ENCODE measurements at regions not wholly inside any gene's neighbourhood (a gene's known extent, or its start where the extent isn't known, plus 50 kb on each side); places are given as distances from the start of the nearest gene placed in this dataset.

DNA sequence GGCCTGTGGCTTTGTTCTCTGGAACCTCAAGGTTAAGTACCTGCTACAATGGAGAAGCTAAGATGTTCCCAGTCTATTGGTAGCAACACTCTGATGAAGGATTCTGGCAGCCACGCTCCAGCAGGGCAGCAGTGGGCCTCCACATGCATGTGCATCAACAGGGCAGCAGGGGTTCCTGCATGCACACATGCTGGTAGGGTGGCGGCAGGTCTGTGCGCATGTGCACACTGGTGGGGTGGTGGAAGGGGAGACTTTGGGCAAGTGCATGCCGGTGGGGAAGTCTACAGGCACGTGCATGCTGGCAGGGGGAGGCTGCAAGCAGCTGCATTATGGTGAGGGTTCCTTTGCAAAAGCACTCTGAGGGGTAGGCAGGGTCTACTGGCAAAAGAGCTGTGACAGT lies 160.7 kb downstream of the NKX6-1 start:
- Histone ChIP-seq H4K20me1 (replicated peaks; ENCODE audit: insufficient read depth) (no peaks in the 10 kb centered on the region), H3F3A (replicated peaks; ENCODE audit: low read depth) (no peaks in the 10 kb centered on the region), H3K79me2 (replicated peaks; ENCODE audit: insufficient read depth) (no peaks in the 10 kb centered on the region), H3K4me2 (0 out of 2 replicates have a peak overlapping the region, but pooled peaks have one; percentile 7), H3K4me1 (ENCODE audit: insufficient read depth) (peaks cover 16% of the 10 kb centered on the region), H3K27me3 (ENCODE audit: insufficient read depth) (peaks cover 14% of the 10 kb centered on the region; the same call in 1 of the 2 replicates), H3K36me3 (ENCODE audit: insufficient read depth) (peaks cover 4% of the 10 kb centered on the region; the same call in 1 of the 2 replicates), H3K4me3 (no peak overlapping the region), H3K27ac (ENCODE audit: low read depth) (no peak overlapping the region), H2AFZ (no peak overlapping the region), H3K9me2 (ENCODE audit: insufficient read depth) (no peaks in the 10 kb centered on the region)
- ATAC-seq = no peak
- Mint-ChIP-seq H3K36me3 (ENCODE audit: low read depth) (peaks cover 48% of the 10 kb centered on the region), H3K27ac (no peak overlapping the region), H3K4me1 (peaks cover 28% of the 10 kb centered on the region), H3K9me3 (peaks cover 60% of the 10 kb centered on the region), H3K4me3 (no peak overlapping the region), H3K27me3 (ENCODE audit: insufficient read depth, low read depth, poor library complexity) (peaks cover 14% of the 10 kb centered on the region)
- TF ChIP-seq EZH2phosphoT487 (IDR thresholded peaks at IDR 0.05; ENCODE audit: unreplicated experiment) = no peak
- no peak for TF ChIP-seq STAT1 (IDR thresholded peaks at IDR 0.05; ENCODE audit: unreplicated experiment)
- DNase-seq (ENCODE audit: low spot score) = no peak

DNA sequence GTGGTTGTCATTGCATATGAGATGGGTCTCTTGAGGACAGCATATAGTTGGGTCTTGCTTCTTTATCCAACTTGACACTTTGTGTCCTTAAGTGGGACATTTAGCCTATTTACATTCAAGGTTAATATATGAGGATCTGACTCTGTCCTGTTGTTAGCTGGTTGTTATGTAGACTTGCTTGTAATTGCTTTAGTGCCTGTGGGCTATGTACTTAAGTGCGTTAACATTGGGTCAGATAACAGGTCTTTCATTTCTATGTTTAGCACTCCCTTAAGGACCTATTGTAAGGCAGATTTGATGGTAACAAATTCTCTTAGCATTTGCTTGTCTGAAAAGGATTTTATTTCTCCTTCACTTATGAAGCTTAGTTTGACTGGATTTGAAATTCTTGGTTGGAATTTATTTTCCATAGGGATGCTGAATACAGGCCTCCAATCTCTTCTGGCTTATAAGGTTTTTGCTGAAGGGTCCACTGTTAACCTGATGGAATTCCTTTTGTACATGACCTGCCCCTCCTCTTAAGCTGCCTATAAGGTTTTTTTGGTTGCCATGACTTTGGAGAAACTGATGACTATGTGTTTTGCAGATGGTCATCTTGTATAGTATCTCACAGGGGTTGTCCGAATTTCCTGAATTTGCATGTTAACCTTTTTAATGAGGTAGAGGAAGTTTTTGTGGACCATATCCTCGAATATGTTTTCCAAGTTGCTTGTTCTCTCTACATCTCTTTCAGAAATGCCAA lies 162.0 kb downstream of the NKX6-1 start:
- H3K36me3 Mint-ChIP-seq (ENCODE audit: low read depth) = peaks cover 43% of the 10 kb centered on the region
- Histone ChIP-seq H3K27me3 (ENCODE audit: insufficient read depth) (peaks cover 14% of the 10 kb centered on the region; the same call in 1 of the 2 replicates), H3K36me3 (ENCODE audit: insufficient read depth) (peaks cover 4% of the 10 kb centered on the region; the same call in 1 of the 2 replicates), H3K27ac (ENCODE audit: low read depth) (no peak overlapping the region), H4K20me1 (replicated peaks; ENCODE audit: insufficient read depth) (no peaks in the 10 kb centered on the region), H3K4me2 (peak overlapping the region; percentile 7), H3K79me2 (replicated peaks; ENCODE audit: insufficient read depth) (no peaks in the 10 kb centered on the region), H3K9me2 (ENCODE audit: insufficient read depth) (no peaks in the 10 kb centered on the region), H3F3A (replicated peaks; ENCODE audit: low read depth) (no peaks in the 10 kb centered on the region), H2AFZ (no peak overlapping the region), H3K4me3 (no peak overlapping the region), H3K4me1 (ENCODE audit: insufficient read depth) (peaks cover 16% of the 10 kb centered on the region)
- no peak overlapping the region for H3K27ac Mint-ChIP-seq
- TF ChIP-seq, protein P1, sequence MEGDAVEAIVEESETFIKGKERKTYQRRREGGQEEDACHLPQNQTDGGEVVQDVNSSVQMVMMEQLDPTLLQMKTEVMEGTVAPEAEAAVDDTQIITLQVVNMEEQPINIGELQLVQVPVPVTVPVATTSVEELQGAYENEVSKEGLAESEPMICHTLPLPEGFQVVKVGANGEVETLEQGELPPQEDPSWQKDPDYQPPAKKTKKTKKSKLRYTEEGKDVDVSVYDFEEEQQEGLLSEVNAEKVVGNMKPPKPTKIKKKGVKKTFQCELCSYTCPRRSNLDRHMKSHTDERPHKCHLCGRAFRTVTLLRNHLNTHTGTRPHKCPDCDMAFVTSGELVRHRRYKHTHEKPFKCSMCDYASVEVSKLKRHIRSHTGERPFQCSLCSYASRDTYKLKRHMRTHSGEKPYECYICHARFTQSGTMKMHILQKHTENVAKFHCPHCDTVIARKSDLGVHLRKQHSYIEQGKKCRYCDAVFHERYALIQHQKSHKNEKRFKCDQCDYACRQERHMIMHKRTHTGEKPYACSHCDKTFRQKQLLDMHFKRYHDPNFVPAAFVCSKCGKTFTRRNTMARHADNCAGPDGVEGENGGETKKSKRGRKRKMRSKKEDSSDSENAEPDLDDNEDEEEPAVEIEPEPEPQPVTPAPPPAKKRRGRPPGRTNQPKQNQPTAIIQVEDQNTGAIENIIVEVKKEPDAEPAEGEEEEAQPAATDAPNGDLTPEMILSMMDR (conservative IDR thresholded peaks at IDR 0.05; ENCODE audit: low read depth in 2 of 2) = no peak
- peak; percentile 97 for TF ChIP-seq NANOG (IDR thresholded peaks at IDR 0.05; ENCODE audit: borderline replicate concordance)
- TF ChIP-seq POLR2AphosphoS5 (IDR thresholded peaks at IDR 0.05; ENCODE audit: low read depth) = 0 out of 2 replicates have a peak, but pooled peaks have one; percentile 33
- no peak overlapping the region for H3K4me3 Mint-ChIP-seq
- H3K27me3 Mint-ChIP-seq (ENCODE audit: insufficient read depth, low read depth, poor library complexity) = peaks cover 14% of the 10 kb centered on the region
- peaks cover 50% of the 10 kb centered on the region for H3K9me3 Mint-ChIP-seq
- ATAC-seq (peak; percentile 93), DNase-seq (ENCODE audit: low spot score) (peak; percentile 46)
- peaks cover 28% of the 10 kb centered on the region for H3K4me1 Mint-ChIP-seq

DNA sequence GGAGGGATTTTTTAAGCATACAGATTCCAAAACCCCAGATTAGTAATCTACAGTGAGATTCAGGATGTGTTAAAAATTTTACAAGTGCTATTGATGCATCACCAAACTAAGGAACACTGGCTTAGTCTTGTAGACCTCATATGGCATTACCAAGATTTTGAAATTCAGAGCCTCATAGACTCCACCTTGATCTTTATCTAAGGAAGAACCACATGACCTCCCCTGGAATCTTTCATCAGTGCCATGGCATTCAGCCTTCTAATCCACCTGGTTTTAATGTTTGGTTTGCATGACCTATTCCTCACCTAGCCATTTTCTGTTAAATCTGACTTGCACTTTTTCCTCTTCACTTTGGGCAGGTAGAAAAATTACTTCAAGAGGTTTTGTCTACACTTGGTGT lies 171.6 kb downstream of the NKX6-1 start:
- Histone ChIP-seq H4K20me1 (replicated peaks; ENCODE audit: insufficient read depth) (no peaks in the 10 kb centered on the region), H3K36me3 (ENCODE audit: insufficient read depth) (no peaks in the 10 kb centered on the region), H3K9me2 (ENCODE audit: insufficient read depth) (no peaks in the 10 kb centered on the region; the same call in 1 of the 2 replicates), H2AFZ (no peak overlapping the region), H3K4me1 (ENCODE audit: insufficient read depth) (peaks cover 25% of the 10 kb centered on the region), H3F3A (replicated peaks; ENCODE audit: low read depth) (no peaks in the 10 kb centered on the region), H3K4me3 (no peak overlapping the region), H3K27ac (ENCODE audit: low read depth) (no peak overlapping the region), H3K4me2 (no peak overlapping the region), H3K79me2 (replicated peaks; ENCODE audit: insufficient read depth) (no peaks in the 10 kb centered on the region), H3K27me3 (ENCODE audit: insufficient read depth) (no peaks in the 10 kb centered on the region)
- DNase-seq (ENCODE audit: low spot score) (no peak), ATAC-seq (no peak)
- Mint-ChIP-seq H3K36me3 (ENCODE audit: low read depth) (no peaks in the 10 kb centered on the region), H3K27me3 (ENCODE audit: insufficient read depth, low read depth, poor library complexity) (no peaks in the 10 kb centered on the region), H3K4me3 (no peak overlapping the region), H3K9me3 (no peaks in the 10 kb centered on the region; the same call in 2 of the 3 replicates), H3K4me1 (peaks cover 26% of the 10 kb centered on the region), H3K27ac (no peak overlapping the region)
- TF ChIP-seq ZNF331 (CRISPR knock-in tag; IDR thresholded peaks at IDR 0.05; ENCODE audit: low read depth) = no peak
- no peak for TF ChIP-seq POLR2AphosphoS5 (IDR thresholded peaks at IDR 0.05; ENCODE audit: low read depth)
- TF ChIP-seq, protein P2, sequence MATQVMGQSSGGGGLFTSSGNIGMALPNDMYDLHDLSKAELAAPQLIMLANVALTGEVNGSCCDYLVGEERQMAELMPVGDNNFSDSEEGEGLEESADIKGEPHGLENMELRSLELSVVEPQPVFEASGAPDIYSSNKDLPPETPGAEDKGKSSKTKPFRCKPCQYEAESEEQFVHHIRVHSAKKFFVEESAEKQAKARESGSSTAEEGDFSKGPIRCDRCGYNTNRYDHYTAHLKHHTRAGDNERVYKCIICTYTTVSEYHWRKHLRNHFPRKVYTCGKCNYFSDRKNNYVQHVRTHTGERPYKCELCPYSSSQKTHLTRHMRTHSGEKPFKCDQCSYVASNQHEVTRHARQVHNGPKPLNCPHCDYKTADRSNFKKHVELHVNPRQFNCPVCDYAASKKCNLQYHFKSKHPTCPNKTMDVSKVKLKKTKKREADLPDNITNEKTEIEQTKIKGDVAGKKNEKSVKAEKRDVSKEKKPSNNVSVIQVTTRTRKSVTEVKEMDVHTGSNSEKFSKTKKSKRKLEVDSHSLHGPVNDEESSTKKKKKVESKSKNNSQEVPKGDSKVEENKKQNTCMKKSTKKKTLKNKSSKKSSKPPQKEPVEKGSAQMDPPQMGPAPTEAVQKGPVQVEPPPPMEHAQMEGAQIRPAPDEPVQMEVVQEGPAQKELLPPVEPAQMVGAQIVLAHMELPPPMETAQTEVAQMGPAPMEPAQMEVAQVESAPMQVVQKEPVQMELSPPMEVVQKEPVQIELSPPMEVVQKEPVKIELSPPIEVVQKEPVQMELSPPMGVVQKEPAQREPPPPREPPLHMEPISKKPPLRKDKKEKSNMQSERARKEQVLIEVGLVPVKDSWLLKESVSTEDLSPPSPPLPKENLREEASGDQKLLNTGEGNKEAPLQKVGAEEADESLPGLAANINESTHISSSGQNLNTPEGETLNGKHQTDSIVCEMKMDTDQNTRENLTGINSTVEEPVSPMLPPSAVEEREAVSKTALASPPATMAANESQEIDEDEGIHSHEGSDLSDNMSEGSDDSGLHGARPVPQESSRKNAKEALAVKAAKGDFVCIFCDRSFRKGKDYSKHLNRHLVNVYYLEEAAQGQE (IDR thresholded peaks at IDR 0.05; ENCODE audit: unreplicated experiment) = no peak

All from GM23338 (cell line).